IMR-90 (cell line): ENCODE measurements at regions not wholly inside any gene's neighbourhood (a gene's known extent, or its start where the extent isn't known, plus 50 kb on each side); places are given as distances from the start of the nearest gene placed in this dataset.

Experiments
- ATAC-seq: fragments of 200-7000 bp; cut with Tn5 transposase; 2 replicates; pipeline ENCODE4 v1.9.1; 2020; ENCODE audit warnings: low read depth, mild to moderate bottlenecking, moderate library complexity
- BruUV-seq: library from RNA; stranded (reverse); fragments of 400-500 nt; replicated peaks from 2 replicates; lab custom pipeline; 2021; lab: Mats Ljungman, UMichigan
- CTCF ChIA-PET: fragments of 300-600 bp; formaldehyde crosslinking; extraction: SDS; loops from one replicate; lab custom pipeline; 2021; ENCODE audit warnings: antibody characterized with exemption; lab: Yijun Ruan, JAX
- POLR2A ChIA-PET: fragments of 300-600 bp; sonication (Branson Sonifier 250); formaldehyde crosslinking; loops from one replicate; lab custom pipeline; 2022; ENCODE audit warnings: antibody characterized with exemption; ENCODE audit not compliant: unreplicated experiment; lab: Charles Lee
- DNase-seq: peaks from one replicate; pipeline ENCODE4 v3.0.0; 2013
- H2AFZ ChIP-seq: replicated peaks from 2 replicates; pipeline ENCODE3; 2013; ENCODE audit warnings: low read length, mild to moderate bottlenecking; ENCODE audit not compliant: poor library complexity
- H2AK5ac ChIP-seq: 2 replicates; pipeline ENCODE4 v1.6.1; 2013; ENCODE audit warnings: low read depth, low read length, inconsistent platforms
- H2AK9ac ChIP-seq: replicated peaks from 2 replicates; pipeline ENCODE3; 2013; ENCODE audit warnings: mild to moderate bottlenecking, low read depth, low read length, moderate library complexity; ENCODE audit not compliant: poor library complexity
- H2BK120ac ChIP-seq: 2 replicates; pipeline ENCODE4 v1.6.1; 2013; ENCODE audit warnings: low read depth, low read length, inconsistent platforms
- H2BK15ac ChIP-seq: 3 replicates; pipeline ENCODE4 v1.6.1; 2013; ENCODE audit warnings: low read depth, low read length, inconsistent platforms
- H2BK20ac ChIP-seq: 2 replicates; pipeline ENCODE4 v1.6.1; 2013; ENCODE audit warnings: low read depth, mild to moderate bottlenecking, inconsistent platforms, low read length, moderate library complexity
- H2BK5ac ChIP-seq: 2 replicates; pipeline ENCODE4 v1.6.1; 2013; ENCODE audit warnings: mild to moderate bottlenecking, low read depth, low read length, inconsistent platforms; ENCODE audit not compliant: poor library complexity, severe bottlenecking
- H3K14ac ChIP-seq: replicated peaks from 2 replicates; pipeline ENCODE4 v1.6.1; 2013; ENCODE audit warnings: low read depth, low read length, inconsistent platforms
- H3K18ac ChIP-seq: 2 replicates; pipeline ENCODE4 v1.6.1; 2013; ENCODE audit warnings: low read depth, low read length, control low read depth
- H3K23ac ChIP-seq: 2 replicates; pipeline ENCODE4 v1.6.1; 2013; ENCODE audit warnings: low read depth, low read length, inconsistent platforms
- H3K27ac ChIP-seq: 2 replicates; pipeline ENCODE4 v1.5.1; 2013; ENCODE audit warnings: mild to moderate bottlenecking, control low read depth, low read length; ENCODE audit not compliant: insufficient read depth
- H3K27me3 ChIP-seq: 2 replicates; pipeline ENCODE4 v1.6.1; 2013; ENCODE audit warnings: low read length; ENCODE audit not compliant: control insufficient read depth, insufficient read depth
- H3K36me3 ChIP-seq: 2 replicates; pipeline ENCODE4 v1.6.1; 2013; ENCODE audit warnings: low read length, mixed read lengths; ENCODE audit not compliant: control insufficient read depth, insufficient read depth
- H3K4ac ChIP-seq: 2 replicates; pipeline ENCODE4 v1.6.1; 2013; ENCODE audit warnings: low read depth, low read length, inconsistent platforms
- H3K4me1 ChIP-seq: 2 replicates; pipeline ENCODE4 v1.6.1; 2013; ENCODE audit warnings: low read length, mixed read lengths; ENCODE audit not compliant: control insufficient read depth, insufficient read depth
- H3K4me2 ChIP-seq: 2 replicates; pipeline ENCODE4 v1.6.1; 2013; ENCODE audit warnings: low read depth, mild to moderate bottlenecking, control low read depth, low read length, moderate library complexity
- H3K4me3 ChIP-seq: 2 replicates; pipeline ENCODE4 v1.5.1; 2013; ENCODE audit warnings: low read depth, mild to moderate bottlenecking, control low read depth, low read length, moderate library complexity; ENCODE audit not compliant: insufficient read depth
- H3K56ac ChIP-seq: 2 replicates; pipeline ENCODE4 v1.6.1; 2013; ENCODE audit warnings: low read length, inconsistent platforms; ENCODE audit not compliant: insufficient read depth; ENCODE audit errors: extremely low read depth
- H3K79me1 ChIP-seq, 2 experiments: 2 replicates each; pipeline ENCODE4 v1.6.1; 2013; ENCODE audit warnings: low read length in 2 of 2, inconsistent platforms in 1 of 2, low read depth in 1 of 2
- H3K9ac ChIP-seq: 2 replicates; pipeline ENCODE4 v1.6.1; 2013; ENCODE audit warnings: low read depth, low read length, control low read depth
- H3K9me1 ChIP-seq: 2 replicates; pipeline ENCODE4 v1.6.1; 2013; ENCODE audit warnings: low read length, inconsistent platforms; ENCODE audit not compliant: insufficient read depth
- H3K9me3 ChIP-seq: 2 replicates; pipeline ENCODE4 v1.6.1; 2013; ENCODE audit warnings: low read length; ENCODE audit not compliant: control insufficient read depth, insufficient read depth
- H4K20me1 ChIP-seq: 2 replicates; pipeline ENCODE4 v1.6.1; 2013; ENCODE audit warnings: low read length, inconsistent platforms; ENCODE audit not compliant: insufficient read depth
- H4K5ac ChIP-seq: 2 replicates; pipeline ENCODE4 v1.6.1; 2013; ENCODE audit warnings: mild to moderate bottlenecking, low read depth, low read length, control low read depth
- H4K8ac ChIP-seq, 2 experiments: 2 replicates each; pipeline ENCODE4 v1.6.1; 2013; ENCODE audit warnings: low read depth in 2 of 2, low read length in 2 of 2, control low read depth in 1 of 2, inconsistent platforms in 1 of 2
- H4K91ac ChIP-seq: 2 replicates; pipeline ENCODE4 v1.6.1; 2013; ENCODE audit warnings: low read depth, low read length, inconsistent platforms; ENCODE audit not compliant: insufficient read depth
- BHLHE40 ChIP-seq: fragments of 150-350 bp; IDR thresholded peaks from 2 replicates; pipeline ENCODE4 v1.6.1; 2016; ENCODE audit warnings: mild to moderate bottlenecking, low read depth, low read length
- CEBPB ChIP-seq: IDR thresholded peaks from 2 replicates; pipeline ENCODE4 v1.6.1; 2012; ENCODE audit warnings: low read depth, low read length, improper control_type of control experiment
- CHD1 ChIP-seq: IDR thresholded peaks from 2 replicates; pipeline ENCODE4 v1.6.1; 2012; ENCODE audit warnings: low read depth, low read length, improper control_type of control experiment
- CTCF ChIP-seq: conservative IDR thresholded peaks from 2 replicates; pipeline ENCODE4 v1.5.1; 2012; ENCODE audit warnings: mild to moderate bottlenecking, low read depth, low read length, improper control_type of control experiment
- ELK1 ChIP-seq: fragments of 150-350 bp; IDR thresholded peaks from 2 replicates; pipeline ENCODE4 v1.6.1; 2016; ENCODE audit warnings: low read depth, mild to moderate bottlenecking, low read length, moderate library complexity, borderline replicate concordance
- FOS ChIP-seq: fragments of 150-350 bp; IDR thresholded peaks from 2 replicates; pipeline ENCODE4 v1.6.1; 2016; ENCODE audit warnings: low read depth, low read length
- MAFK ChIP-seq: IDR thresholded peaks from 2 replicates; pipeline ENCODE4 v1.6.1; 2012; ENCODE audit warnings: low read depth, low read length, improper control_type of control experiment
- MAZ ChIP-seq: IDR thresholded peaks from 2 replicates; pipeline ENCODE4 v1.6.1; 2012; ENCODE audit warnings: low read depth, mild to moderate bottlenecking, low read length, improper control_type of control experiment, moderate library complexity, borderline replicate concordance
- MXI1 ChIP-seq: IDR thresholded peaks from 2 replicates; pipeline ENCODE4 v1.6.1; 2012; ENCODE audit warnings: low read depth, mild to moderate bottlenecking, low read length, moderate library complexity, borderline replicate concordance
- NFE2L2 ChIP-seq: fragments of 150-350 bp; IDR thresholded peaks from 2 replicates; pipeline ENCODE4 v1.6.1; 2016; ENCODE audit warnings: low read depth, mild to moderate bottlenecking, low read length
- POLR2A ChIP-seq: IDR thresholded peaks from 2 replicates; pipeline ENCODE4 v1.6.1; 2012; ENCODE audit warnings: mild to moderate bottlenecking, low read depth, low read length
- RAD21 ChIP-seq: IDR thresholded peaks from 2 replicates; pipeline ENCODE4 v1.6.1; 2012; ENCODE audit warnings: low read length, improper control_type of control experiment
- RCOR1 ChIP-seq: IDR thresholded peaks from 2 replicates; pipeline ENCODE4 v1.6.1; 2012; ENCODE audit warnings: mild to moderate bottlenecking, low read length, improper control_type of control experiment; ENCODE audit not compliant: insufficient replicate concordance
- RFX5 ChIP-seq: IDR thresholded peaks from 2 replicates; pipeline ENCODE4 v1.8.0; 2012; ENCODE audit warnings: low read depth, mild to moderate bottlenecking, low read length, moderate library complexity
- SMC3 ChIP-seq: fragments of 150-350 bp; IDR thresholded peaks from 2 replicates; pipeline ENCODE4 v1.6.1; 2016; ENCODE audit warnings: low read depth, mild to moderate bottlenecking, antibody characterized with exemption, low read length, moderate library complexity
- USF2 ChIP-seq: fragments of 150-350 bp; IDR thresholded peaks from 2 replicates; pipeline ENCODE4 v1.6.1; 2017; ENCODE audit warnings: mild to moderate bottlenecking, antibody characterized with exemption, low read length, low read depth
- WGBS, 2 experiments: methylation state at CpG; one replicate each; pipeline versions ENCODE4 v1.1.5 to v1.1.7; 2013; ENCODE audit warnings: missing lambda C conversion rate in 2 of 2; ENCODE audit not compliant: insufficient read length in 1 of 2; ENCODE audit errors: extremely low coverage in 2 of 2; 5-methylcytosine and 5-hydroxymethylcytosine counted together
- dilution Hi-C: fragments of 300-500 bp; cut with HindIII; formaldehyde crosslinking; loops from one replicate; pipeline ENCODE4 v1.14.3; 2018; ENCODE audit warnings: low sequenced_read_pairs; ENCODE audit not compliant: unreplicated experiment
- in situ Hi-C: fragments of 300-500 bp; cut with MboI; formaldehyde crosslinking; loops from 3 replicates; pipeline ENCODE4 v1.14.3; 2019; ENCODE audit warnings: low sequenced_read_pairs, inconsistent platforms, mixed read lengths
- intact Hi-C: fragments of 100-400 bp; cut with micrococcal nuclease; formaldehyde crosslinking; loops from 2 replicates; pipeline ENCODE4 v1.10.0; 2022

GRCh38 chr2:150062416-150062815, 425.1 kb downstream of the RND3 start:
- Histone ChIP-seq H2BK120ac (peak overlapping the region; percentile 68), H4K5ac (no peak overlapping the region), H2BK15ac (0 out of 3 replicates have a peak overlapping the region, but pooled peaks have one; percentile 62), H3K14ac (peak overlapping the region; percentile 5; the same call in 1 of the 2 replicates), H4K20me1 (no peaks in the 10 kb centered on the region), H4K8ac (peak overlapping the region in 1 of 2 experiments; percentile 4; a peak in 1 of 4 replicates), H3K18ac (no peak overlapping the region), H2AK5ac (peak overlapping the region; percentile 71; the same call in 1 of the 2 replicates), H3K9me1 (peaks cover 4% of the 10 kb centered on the region; the same call in 1 of the 2 replicates), H3K79me1 (no peaks in the 10 kb centered on the region), H3K23ac (no peak overlapping the region), H2AFZ (no peak overlapping the region), H3K9me3 (no peaks in the 10 kb centered on the region), H3K4me2 (0 out of 2 replicates have a peak overlapping the region, but pooled peaks have one; percentile 1), H3K36me3 (no peaks in the 10 kb centered on the region), H3K4me3 (no peak overlapping the region), H3K27ac (no peak overlapping the region), H3K9ac (no peak overlapping the region), H2BK20ac (peak overlapping the region; percentile 69; the same call in 1 of the 2 replicates), H2BK5ac (no peak overlapping the region), H3K4me1 (peaks cover 5% of the 10 kb centered on the region), H2AK9ac (no peak overlapping the region), H3K4ac (peak overlapping the region; percentile 58), H3K27me3 (no peaks in the 10 kb centered on the region), H4K91ac (0 out of 2 replicates have a peak overlapping the region, but pooled peaks have one; percentile 23), H3K56ac (no peak overlapping the region)
- in situ Hi-C loops = no loop called here
- dilution Hi-C loops = no loop called here
- no TSS peak for BruUV-seq
- ATAC-seq (no peak), DNase-seq (no peak)
- no CpG with 5 or more reads among the region's 3 CpGs for WGBS, 2 experiments
- ChIA-PET CTCF (no interaction called here), POLR2A (no interaction called here)
- intact Hi-C loops = no loop called here
- TF ChIP-seq RFX5 = no peak
- TF ChIP-seq CHD1 = no peak
- TF ChIP-seq USF2 = no peak
- no peak for TF ChIP-seq CTCF
- no peak for TF ChIP-seq RCOR1
- no peak for TF ChIP-seq NFE2L2
- TF ChIP-seq MAZ = no peak
- TF ChIP-seq MAFK = no peak
- no peak for TF ChIP-seq FOS
- TF ChIP-seq BHLHE40 = no peak
- TF ChIP-seq MXI1 = no peak
- no peak for TF ChIP-seq POLR2A
- TF ChIP-seq ELK1 = no peak
- TF ChIP-seq SMC3 = no peak
- no peak for TF ChIP-seq RAD21
- no peak for TF ChIP-seq CEBPB
